GM23248 (cell line): ENCODE measurements at regions not wholly inside any gene's neighbourhood (a gene's known extent, or its start where the extent isn't known, plus 50 kb on each side); places are given as distances from the start of the nearest gene placed in this dataset.

ENCODE experiments used
- EZH2 ChIP-seq: fragments of 200-600 bp; sonication (generic); IDR thresholded peaks from 2 replicates; pipeline ENCODE4 v1.6.1; 2018; ENCODE audit warnings: antibody characterized with exemption, mild to moderate bottlenecking; ENCODE audit not compliant: insufficient read depth, poor library complexity, severe bottlenecking
- EZH2phosphoT487 ChIP-seq: fragments of 200-600 bp; sonication (generic); IDR thresholded peaks from 2 replicates; pipeline ENCODE4 v1.6.1; 2018; ENCODE audit warnings: antibody characterized with exemption, moderate library complexity, mild to moderate bottlenecking, low read depth; ENCODE audit not compliant: insufficient read depth

DNA sequence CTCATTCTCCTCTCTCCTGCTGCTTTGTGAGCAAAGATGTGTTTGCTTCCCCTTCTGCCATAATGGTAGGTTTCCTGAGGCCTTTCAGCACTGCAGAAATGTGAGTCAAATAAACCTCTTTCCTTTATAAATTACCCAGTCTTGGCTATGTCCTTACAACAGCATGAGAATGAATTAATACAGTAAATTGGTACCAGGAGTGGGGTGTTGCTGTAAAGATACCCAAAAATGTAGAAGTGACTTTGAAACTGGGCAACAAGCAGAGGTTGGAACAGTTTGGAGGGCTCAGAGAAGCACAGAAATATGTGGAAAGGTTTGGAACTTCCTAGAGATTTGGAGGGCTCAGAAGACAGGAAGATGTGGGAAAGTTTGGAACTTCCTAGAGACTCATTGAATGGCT lies 388.7 kb upstream of the GHITM start:
- no peak for TF ChIP-seq EZH2
- TF ChIP-seq EZH2phosphoT487 = no peak
